GM21381 (cell line): ENCODE measurements at regions not wholly inside any gene's neighbourhood (a gene's known extent, or its start where the extent isn't known, plus 50 kb on each side); places are given as distances from the start of the nearest gene placed in this dataset.

Source experiments
- ATAC-seq: cut with Tn5 transposase; IDR thresholded peaks from one replicate; pipeline ENCODE4 v1.9.1; 2021; ENCODE audit warnings: mild to moderate bottlenecking, moderate library complexity; ENCODE audit not compliant: unreplicated experiment

- ATAC-seq: no peak
Observed at GRCh38 chr2:150789376-150789905, 302.0 kb upstream of the RND3 start.

DNA sequence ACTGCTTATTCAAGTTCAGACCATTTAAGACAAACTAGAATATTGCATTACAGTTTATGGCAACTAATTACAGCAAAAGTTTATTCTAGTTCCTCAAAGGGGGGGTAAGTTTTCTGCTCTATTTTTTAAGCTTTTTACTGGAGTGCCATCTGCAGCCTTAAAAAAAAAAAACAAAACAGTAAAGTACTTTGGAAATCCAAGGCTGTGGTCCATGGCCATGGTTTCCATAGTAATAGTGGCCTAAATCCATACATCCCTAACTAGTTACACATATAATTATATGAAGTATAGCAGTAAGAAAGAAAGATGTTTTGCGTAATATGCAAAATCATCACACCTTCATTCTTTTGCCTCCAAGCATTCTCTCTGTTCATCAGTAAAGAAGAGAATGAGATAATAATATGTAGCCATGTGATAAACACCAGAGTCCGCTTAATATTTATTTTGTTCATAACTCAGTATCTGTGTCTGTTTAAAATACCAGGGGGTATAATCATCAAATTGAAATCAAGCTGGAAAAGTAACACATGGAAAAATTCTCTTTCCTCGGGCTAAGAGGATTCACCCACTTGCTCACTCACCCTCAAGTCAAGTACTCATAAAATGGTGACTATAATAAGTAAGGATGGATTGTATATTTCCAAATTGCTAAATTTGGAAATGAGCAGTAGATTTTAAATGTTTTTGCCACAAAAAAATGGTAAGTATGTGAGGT is 301.1 kb upstream of the RND3 start:
- no peak for ATAC-seq

DNA sequence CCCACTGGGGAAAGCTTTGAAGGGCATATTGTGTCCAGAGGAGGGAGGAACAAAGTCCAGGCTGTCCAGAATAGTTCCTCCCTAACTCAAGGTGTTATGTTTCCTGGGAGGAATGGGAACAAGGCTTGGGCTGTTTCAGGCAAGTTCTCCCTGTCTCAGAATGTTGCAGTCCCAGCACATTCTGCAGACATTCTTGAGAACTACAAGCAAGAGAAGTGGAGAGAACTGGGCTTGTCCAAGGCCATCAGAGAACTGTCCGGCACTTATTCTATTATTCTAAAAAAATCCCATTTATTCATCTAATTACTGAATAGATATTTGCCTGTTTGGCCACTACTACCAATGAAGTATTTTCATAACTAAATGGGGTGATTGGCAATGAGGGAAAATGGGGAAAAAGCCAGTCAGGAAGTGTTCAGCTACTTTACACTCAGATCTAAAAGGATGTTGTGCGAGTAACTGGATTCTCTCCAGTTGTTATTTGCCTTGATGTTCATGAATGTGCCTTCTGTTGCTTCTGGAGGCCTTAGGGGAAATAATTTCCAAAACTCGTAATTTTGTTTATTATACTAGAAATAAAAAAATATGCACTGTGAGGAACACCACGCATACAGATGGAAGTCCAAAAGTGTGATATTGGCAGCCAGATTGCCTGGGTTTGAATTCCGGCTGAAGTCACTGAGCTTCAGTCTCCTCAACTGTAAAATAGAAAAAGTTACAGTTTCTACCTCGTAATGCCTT is 300.1 kb upstream of the RND3 start:
- no peak for ATAC-seq

GRCh38 chr2:150784389-150784788 is 296.9 kb upstream of the RND3 start:
- ATAC-seq: no peak

DNA sequence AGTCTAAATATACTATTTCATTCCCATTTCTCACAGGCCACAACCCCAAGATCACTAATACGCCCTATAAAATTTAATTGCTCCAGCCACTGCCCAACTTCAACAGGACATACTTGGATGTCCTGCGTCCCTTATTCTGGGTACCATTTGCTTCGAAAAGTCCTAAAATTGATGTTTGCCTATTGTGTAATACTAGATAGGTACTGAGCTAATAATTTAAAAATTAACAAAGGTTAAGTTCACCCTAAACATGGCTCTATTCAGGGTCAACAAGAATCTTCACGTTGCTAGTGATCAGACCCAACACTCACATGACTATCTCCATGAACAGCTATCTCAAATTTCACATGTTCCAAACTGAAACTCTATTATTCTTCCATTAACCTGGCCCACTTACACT is 296.4 kb upstream of the RND3 start:
- no peak for ATAC-seq

- no peak for ATAC-seq
Observed at GRCh38 chr2:150783015-150783414, 295.5 kb upstream of the RND3 start.

- ATAC-seq: no peak
Observed at GRCh38 chr2:150782613-150783012, 295.1 kb upstream of the RND3 start.

DNA sequence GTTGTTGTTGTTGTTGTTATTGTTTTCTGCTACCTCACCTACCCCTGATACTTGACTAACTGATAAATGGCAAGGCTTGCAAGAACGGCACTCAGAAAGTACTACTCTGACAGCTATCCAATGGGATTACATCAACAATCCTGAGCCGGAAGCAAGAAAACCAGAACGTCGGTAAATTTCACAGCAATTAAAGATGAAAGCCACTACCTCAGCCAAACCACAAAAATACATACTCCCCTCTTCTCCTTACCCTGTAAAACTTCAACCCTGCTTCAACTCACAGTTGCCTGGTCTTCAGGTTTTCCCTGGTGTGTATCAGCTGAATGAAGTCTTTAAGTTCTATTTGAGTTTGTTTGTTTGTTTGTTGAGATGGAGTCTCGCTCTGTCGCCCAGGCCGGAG is 293.7 kb upstream of the RND3 start:
- ATAC-seq: no peak

- ATAC-seq: no peak
Observed at GRCh38 chr2:150778828-150779227, 291.4 kb upstream of the RND3 start.

GRCh38 chr2:150769421-150769820 is 282.0 kb upstream of the RND3 start:
- no peak for ATAC-seq

GRCh38 chr2:150767991-150768746 is 280.7 kb upstream of the RND3 start:
- ATAC-seq: no peak

DNA sequence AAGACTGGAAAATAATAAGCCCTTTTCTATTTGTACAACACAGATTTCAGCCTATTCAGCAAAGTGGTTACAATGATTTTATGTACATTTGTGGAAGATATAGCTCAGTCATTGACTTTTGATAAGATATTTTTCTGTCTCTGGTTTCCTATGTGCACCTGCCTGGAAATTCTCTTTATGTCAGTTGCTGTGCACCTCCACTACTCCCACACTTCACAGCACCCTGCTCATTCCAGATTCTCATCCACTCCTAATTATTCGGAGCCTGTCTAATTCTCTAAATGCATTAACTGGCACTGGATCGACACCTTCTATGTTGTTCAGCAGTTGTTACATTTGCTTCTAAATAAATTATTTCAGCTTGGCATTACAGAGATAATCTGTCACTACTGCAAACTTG is 275.1 kb upstream of the RND3 start:
- no peak for ATAC-seq

GRCh38 chr2:150759531-150759930 is 272.1 kb upstream of the RND3 start:
- no peak for ATAC-seq

- no peak for ATAC-seq
Observed at GRCh38 chr2:150759106-150759505, 271.6 kb upstream of the RND3 start.

GRCh38 chr2:150752229-150752628 is 264.8 kb upstream of the RND3 start:
- no peak for ATAC-seq

- no peak for ATAC-seq
Observed at GRCh38 chr2:150750720-150751119, 263.3 kb upstream of the RND3 start.

DNA sequence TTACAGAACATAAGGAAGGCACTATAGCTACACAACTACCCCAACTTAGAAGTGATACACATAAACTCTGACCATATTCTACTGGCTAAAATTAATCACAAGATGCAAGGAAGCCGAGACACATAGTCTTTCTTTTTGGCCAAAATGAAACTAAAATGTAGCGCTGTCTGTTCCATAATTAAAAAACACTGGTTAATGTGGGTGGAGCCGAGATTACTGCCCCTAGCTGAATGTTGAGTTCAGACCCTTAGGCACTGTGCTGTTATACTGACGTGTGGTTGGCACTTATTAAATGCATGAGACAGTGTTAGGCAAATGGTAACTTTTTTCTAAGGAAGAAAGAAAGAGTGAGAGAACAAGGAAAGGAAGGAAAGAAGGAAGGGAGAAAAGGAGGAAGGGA is 254.6 kb upstream of the RND3 start:
- no peak for ATAC-seq

GRCh38 chr2:150735894-150736498 is 248.5 kb upstream of the RND3 start:
- ATAC-seq: no peak

DNA sequence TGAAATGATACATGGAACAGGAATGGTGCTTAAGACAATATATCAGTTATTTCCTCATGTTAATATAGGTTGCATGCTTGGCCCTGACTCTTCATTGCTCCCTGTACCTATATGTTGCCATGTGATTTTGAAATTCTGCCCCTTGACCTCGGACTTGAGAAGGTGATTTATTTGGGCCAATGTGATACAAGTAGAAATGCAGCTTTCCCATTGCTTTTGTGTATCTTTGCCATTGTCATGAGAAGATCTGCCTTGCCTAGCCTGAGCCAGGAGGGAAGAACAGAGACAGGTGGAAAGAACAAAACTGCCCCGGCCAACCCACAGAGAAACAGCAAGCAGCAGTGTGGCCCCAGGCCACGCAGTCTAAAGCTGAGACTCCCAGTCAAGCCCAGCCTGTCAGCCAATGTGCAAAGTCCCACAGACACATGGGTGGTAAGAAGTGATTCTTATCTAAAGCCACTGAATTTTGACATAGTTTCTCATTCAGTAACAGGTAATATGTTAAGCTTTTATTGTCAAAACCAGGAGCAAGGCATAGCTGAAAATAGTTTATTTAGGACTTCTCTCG is 245.7 kb upstream of the RND3 start:
- ATAC-seq: no peak

DNA sequence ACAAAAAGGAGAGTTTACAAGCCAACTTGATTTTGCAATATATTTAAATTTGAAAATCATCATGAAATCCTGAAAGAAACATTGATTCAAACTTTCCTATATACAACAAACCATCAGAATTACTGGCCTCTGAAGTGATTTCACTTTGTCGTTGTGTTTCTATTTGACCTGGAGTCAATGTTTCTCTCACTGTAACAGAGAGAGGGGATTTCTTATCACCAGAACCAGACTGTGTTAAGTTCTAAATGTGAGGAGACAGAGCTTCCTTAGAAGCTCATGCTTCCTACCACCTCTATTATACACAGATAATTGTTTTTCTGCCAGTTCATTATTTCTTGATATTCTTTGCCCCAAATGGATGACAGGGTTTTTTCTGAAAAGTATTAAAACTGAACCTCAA is 245.0 kb upstream of the RND3 start:
- no peak for ATAC-seq

DNA sequence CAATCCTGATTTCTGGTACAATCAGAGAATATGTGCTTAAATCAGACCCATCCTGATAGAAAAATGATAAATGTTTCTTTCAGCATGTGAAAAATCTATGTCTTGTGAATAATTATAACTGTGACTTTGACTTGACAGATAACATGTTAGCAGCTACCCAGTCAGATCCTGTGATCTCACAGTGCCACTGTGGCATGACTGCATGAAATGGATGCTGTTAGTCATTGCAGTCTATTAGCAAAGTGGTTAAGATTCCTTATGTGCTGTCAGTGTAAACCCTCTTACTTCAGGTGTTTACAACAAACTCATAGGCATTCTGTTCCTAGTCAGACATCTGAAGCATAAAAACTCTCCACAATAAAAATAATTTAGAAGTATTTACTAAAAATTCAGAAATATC is 244.6 kb upstream of the RND3 start:
- ATAC-seq: no peak
